ENCODE measurements at regions not wholly inside any gene's neighbourhood (a gene's known extent, or its start where the extent isn't known, plus 50 kb on each side); places are given as distances from the start of the nearest gene placed in this dataset.

DNA sequence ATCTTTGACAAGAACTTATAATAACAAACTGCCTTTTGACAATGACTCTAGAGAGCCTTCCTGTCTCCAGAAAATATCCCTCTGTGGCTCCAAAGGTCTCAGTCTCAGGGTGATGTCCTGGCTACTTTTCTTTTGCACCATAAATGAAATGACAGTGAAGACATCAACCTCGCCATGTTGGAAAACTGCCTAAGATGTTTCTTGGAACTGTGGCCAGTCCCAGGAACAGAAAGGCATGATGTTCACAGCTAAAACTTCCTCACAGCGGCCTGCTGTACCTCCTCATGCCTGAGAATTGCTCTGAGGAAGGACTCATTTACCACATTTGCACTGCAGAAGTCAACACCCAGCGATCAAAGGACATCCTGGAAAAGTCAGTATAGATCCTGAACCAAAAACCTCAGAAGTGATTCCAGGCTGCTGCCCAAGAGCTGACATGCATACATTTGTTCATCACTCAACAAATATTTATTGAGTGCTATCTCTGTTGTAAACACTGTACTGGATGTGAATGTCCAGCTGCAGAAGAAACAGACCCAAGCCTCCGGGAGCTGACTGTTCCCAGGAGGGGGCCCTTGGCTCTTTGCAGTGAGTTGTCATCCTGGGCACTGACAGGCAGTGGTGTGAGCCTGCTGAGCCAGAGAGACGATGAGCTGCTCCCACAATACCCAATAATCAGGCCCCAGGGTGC is 64.3 kb upstream of the ACSL3 start:
- TF ChIP-seq, protein P1, sequence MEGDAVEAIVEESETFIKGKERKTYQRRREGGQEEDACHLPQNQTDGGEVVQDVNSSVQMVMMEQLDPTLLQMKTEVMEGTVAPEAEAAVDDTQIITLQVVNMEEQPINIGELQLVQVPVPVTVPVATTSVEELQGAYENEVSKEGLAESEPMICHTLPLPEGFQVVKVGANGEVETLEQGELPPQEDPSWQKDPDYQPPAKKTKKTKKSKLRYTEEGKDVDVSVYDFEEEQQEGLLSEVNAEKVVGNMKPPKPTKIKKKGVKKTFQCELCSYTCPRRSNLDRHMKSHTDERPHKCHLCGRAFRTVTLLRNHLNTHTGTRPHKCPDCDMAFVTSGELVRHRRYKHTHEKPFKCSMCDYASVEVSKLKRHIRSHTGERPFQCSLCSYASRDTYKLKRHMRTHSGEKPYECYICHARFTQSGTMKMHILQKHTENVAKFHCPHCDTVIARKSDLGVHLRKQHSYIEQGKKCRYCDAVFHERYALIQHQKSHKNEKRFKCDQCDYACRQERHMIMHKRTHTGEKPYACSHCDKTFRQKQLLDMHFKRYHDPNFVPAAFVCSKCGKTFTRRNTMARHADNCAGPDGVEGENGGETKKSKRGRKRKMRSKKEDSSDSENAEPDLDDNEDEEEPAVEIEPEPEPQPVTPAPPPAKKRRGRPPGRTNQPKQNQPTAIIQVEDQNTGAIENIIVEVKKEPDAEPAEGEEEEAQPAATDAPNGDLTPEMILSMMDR (conservative IDR thresholded peaks at IDR 0.05; ENCODE audit: low read length), result no peak
- no peak for TF ChIP-seq EZH2phosphoT487 (IDR thresholded peaks at IDR 0.05; ENCODE audit: borderline replicate concordance, low read depth, low read length)
